RCC 7860 (cell line): ENCODE measurements at regions not wholly inside any gene's neighbourhood (a gene's known extent, or its start where the extent isn't known, plus 50 kb on each side); places are given as distances from the start of the nearest gene placed in this dataset.

Source experiments
- DNase-seq: peaks from one replicate; pipeline ENCODE4 v3.0.0-alpha.2; 2015; ENCODE audit warnings: low spot score
- FAIRE-seq: peaks from 2 replicates; lab custom pipeline; 2012; peaks lifted over from hg19 to GRCh38; lab: Jason Lieb, UNC

DNA sequence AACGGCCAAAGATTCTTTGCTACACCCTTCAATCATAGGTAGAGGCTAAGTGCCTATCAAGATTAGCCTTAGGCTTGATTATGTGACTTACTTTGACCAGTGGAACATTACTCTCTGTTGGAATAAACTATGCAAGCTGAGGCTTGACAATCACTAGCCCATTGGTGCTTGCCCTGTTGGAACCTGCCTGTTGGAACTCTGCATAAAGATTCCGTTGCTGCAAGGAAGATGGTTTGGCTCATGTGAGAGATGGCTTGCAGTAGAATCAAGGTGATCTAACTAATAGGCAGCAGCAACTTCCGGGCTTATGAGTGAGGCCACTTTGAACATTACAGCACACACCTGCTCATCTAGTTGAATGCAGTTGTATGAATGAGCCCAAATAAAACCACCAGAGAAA lies 227.7 kb upstream of the TSHZ2 start:
- DNase-seq (no peak), FAIRE-seq (no peak)

GRCh38 chr20:52738081-52738480 lies 234.1 kb upstream of the TSHZ2 start:
- no peak for DNase-seq
- FAIRE-seq: no peak

DNA sequence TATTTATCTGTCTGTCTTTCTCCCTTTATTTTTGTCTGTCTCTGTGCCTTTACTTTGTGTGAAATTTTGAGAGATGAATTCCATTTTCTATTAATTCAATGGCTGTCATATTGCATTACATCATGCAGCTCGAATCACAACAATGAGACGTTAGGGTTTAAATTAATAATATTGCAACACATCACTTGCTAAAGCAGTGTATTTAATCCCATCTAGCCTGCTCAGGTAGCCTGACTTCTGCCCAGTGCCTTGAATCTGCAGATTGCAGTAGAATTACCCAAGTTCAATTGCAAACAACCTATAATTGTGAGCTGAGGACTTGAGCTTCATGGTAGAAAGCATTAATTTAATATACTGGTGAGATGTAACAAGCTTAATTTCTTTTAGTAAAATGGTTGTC lies 235.7 kb upstream of the TSHZ2 start:
- no peak for DNase-seq
- no peak for FAIRE-seq

DNA sequence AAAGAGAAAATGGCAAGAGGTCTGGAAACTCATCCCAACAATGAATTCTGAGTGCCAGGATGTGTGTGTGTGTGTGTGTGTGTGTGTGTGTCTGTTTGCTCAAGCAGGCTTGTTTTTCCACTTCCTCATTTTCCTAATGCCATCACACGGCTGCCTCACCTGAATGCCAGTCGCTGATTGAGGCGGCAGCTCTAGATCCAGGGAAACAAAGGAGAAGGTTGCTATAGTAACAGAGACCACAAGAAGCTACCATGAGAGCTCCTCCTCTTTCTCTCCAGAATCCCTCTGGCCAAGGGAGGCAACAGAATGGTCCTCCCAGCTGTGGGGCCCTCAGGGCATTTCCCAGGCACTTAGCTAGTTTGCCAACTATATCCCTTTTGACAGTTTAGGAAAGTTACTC lies 241.1 kb upstream of the TSHZ2 start:
- FAIRE-seq (no peak), DNase-seq (no peak)

GRCh38 chr20:52727740-52728456 lies 244.3 kb upstream of the TSHZ2 start:
- DNase-seq (no peak), FAIRE-seq (no peak)

GRCh38 chr20:52724541-52724940 lies 247.6 kb upstream of the TSHZ2 start:
- no peak for FAIRE-seq
- no peak for DNase-seq

DNA sequence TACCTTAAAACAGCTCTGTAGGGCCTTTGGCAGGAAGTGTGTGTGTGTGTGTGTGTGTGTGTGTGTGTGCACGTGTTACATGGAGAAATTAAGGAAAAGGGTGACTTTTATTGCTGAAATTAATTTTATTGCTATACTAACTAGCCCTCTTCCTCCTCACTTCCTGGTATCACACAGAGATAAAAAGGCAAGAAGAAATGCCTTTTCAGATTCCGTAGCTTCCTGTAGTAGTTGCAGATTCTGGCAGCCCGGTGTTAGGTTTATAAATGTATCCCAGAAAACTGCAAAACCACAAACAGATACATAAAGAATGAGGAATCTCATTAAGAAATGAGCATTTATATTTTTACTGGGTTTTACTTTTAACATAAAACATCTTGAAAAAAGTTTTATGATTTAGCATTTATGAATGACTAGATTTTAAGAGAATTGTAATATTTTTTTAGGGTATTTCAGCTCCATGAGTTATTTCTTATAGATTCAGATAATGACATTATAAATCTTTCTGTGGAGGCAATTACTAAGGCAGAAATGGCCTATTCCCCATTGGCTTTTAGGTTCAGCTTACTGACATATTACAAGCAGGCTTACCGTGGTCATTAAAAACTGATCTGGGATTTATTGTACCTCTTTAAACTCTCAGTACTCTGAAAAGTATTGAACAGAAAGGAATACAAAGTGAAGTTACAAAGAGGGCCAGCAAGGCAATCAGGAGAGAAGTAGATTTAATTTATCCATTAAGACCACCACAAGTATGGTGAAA lies 249.1 kb upstream of the TSHZ2 start:
- no peak for DNase-seq
- no peak for FAIRE-seq

DNA sequence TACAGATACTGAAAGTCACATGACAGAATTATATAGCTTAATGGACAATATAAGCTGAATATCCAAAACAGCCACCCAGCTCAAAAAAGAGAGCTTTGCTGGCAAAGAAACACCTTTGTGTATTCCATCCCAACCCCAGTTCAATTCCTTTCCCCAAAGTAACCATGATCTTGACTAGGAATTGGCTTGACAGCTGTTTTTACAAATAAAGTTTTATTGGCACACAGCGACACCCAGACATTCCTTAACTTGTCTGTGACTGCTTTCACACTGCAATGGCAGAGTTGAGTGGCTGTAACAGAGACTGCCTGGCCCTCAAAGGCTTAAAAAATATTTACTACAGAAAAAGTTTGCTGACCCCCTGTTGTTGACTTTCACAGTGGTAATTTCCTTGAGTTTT lies 264.0 kb upstream of the TSHZ2 start:
- DNase-seq (no peak), FAIRE-seq (no peak)

DNA sequence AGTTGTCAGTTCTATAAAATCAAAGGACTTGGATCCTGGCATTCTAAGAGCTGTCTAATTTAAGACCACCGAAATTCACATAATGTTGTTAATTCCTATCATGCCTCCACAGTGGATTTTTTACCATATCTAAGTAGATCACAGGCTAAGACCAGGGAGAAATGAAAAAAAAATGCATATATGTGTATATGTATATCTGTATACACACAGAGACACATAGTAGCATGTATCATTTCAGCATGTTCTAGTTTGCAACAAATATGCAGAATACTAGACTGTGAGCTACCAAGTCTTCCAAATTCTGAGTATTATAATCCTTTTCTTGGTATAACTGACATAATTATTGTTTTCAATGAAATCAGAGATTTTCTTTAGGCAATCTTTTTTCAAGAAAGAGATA lies 267.6 kb upstream of the TSHZ2 start:
- DNase-seq: no peak
- FAIRE-seq: no peak

GRCh38 chr20:52688345-52688744 lies 283.8 kb upstream of the TSHZ2 start:
- no peak for DNase-seq
- no peak for FAIRE-seq

DNA sequence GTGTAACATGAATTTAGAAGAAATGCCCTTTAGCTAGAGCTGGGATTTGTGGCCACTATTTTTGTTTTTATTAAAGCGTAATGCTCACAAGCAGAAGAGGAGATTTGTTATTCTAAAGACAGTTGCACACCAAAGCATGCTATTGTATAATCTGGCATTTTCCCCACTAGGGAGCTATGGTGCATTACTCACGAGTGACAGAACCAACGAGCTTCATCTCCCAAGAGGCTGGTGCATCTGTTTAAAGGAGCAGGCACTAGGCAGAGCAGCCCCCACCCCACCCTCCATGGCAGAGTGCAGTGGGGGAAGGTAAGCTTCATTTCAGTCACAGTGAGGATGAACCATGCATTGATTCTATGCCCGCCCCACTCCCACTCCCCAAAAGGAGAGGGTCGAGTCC lies 287.3 kb upstream of the TSHZ2 start:
- DNase-seq (no peak), FAIRE-seq (no peak)

DNA sequence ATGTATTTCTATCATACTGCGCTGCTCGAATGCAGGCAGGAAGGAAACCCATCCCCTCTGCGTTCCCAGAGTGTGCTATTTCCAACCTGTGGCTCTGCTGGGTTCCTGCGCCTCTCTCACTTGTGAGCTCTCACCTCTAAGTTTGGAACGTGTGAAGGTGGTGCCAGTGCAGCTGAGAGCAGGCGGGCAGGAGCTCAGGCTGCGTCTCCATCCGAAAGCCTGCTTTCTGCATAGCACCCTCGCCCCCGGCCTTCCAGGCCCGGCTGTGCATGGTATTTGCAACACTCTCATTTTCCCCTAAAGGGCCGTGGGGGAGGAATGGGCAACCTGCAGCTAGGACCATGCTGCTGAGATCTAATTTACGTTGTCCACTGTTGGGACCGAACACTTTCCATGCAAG lies 288.0 kb upstream of the TSHZ2 start:
- DNase-seq (no peak), FAIRE-seq (no peak)

- FAIRE-seq (no peak), DNase-seq (no peak)
Measured at GRCh38 chr20:52683761-52684160, 288.4 kb upstream of the TSHZ2 start.

GRCh38 chr20:52682237-52682636 lies 289.9 kb upstream of the TSHZ2 start:
- FAIRE-seq: no peak

GRCh38 chr20:52681288-52681687 lies 290.9 kb upstream of the TSHZ2 start:
- DNase-seq: no peak
- FAIRE-seq: no peak

More at GRCh38 chr20:52682237-52682636, 289.9 kb upstream of the TSHZ2 start:
- no peak for DNase-seq

GRCh38 chr20:52677216-52677615 lies 294.9 kb upstream of the TSHZ2 start:
- DNase-seq: no peak

GRCh38 chr20:52676283-52676995 lies 295.7 kb upstream of the TSHZ2 start:
- FAIRE-seq (no peak), DNase-seq (no peak)

More at GRCh38 chr20:52677216-52677615, 294.9 kb upstream of the TSHZ2 start:
- no peak for FAIRE-seq

DNA sequence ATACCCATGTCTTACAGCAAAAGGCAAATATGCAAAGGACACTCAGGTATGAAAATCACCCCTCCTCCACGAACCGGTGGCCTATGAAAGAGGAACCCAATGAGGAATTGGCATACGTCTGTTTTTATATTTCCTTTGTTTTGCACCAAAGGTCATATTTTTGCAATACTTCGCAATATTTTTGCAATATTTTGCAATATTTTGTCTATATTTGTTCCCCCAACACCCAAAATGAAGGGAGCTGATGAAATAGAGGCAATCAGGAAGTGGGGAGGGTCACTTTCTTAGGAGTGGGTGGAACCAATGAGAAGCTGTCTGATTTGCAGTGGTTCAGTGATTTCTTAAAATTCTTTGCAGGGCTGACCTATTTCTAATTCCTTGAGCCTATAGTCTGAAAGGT lies 296.8 kb upstream of the TSHZ2 start:
- DNase-seq (no peak), FAIRE-seq (no peak)

DNA sequence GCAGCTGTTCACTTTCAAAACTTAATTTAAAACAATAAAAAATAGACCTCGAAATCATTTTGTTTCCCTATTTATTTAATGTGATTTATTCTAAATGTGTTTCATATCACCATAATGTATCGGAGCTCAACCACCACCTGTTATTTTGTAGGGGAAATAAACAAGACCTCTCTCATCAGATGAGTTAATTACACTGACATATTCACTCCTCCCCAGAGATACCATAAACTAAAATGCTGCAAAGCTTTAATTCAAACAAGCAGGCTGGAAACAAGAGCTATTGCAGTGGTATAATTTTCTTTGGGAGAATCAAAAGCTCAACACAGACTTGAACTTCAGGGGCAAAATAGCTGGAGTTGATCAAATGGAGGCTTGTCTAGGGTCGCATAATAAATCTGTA lies 303.5 kb upstream of the TSHZ2 start:
- no peak for DNase-seq
- FAIRE-seq: no peak

DNA sequence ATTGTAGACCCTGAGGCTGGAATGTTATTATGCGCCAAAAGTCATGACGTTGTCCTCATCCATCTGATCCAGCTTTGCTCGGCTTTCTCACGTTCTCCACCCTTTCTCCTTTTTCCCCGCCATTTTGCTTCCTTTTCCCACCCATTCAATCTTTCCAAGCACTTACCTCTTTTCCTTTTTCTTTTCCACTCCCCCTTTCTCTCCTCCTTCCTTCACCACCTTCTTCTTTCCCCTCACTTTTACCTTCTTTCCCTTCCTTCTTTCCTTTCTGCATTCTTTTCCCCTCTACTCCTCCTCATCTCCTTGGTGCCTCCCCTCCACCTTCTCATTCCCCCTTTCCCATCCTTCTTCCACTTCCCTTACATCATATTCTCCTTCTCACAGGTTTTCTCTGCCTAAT lies 304.8 kb upstream of the TSHZ2 start:
- no peak for FAIRE-seq
- no peak for DNase-seq

- no peak for FAIRE-seq
- DNase-seq: no peak
Measured at GRCh38 chr20:52665441-52665840, 306.7 kb upstream of the TSHZ2 start.

DNA sequence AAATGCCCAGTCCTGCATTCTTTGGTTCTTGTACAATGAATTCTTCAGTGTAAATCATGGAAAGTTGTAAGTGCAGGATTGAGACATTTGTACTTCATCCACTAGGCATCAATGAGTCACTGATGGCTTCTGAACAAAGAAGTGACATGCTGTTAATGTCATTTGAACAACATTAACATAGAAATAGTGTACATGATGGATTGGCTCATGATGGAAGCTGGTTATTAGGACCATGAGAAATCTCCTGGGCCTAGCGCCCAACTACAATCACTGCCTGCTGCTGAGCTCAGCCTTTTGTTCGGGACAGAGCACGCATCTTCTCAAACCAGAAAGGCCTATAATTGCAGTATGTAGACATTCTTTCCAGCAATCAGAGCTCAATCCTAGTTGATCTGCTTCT lies 316.8 kb upstream of the TSHZ2 start:
- FAIRE-seq: no peak
- DNase-seq: no peak
